WTC11 (cell line): ENCODE measurements at regions not wholly inside any gene's neighbourhood (a gene's known extent, or its start where the extent isn't known, plus 50 kb on each side); places are given as distances from the start of the nearest gene placed in this dataset.

Experiments
- ATAC-seq: fragments of 200-7000 bp; cut with Tn5 transposase; 2 replicates; pipeline ENCODE4 v1.10.0; 2021; ENCODE audit warnings: mild to moderate bottlenecking, moderate library complexity
- CTCF ChIA-PET: fragments of 300-600 bp; sonication (Branson Sonifier 250); formaldehyde crosslinking; loops from one replicate; lab custom pipeline; 2021; ENCODE audit warnings: antibody characterized with exemption; lab: Charles Lee
- POLR2A ChIA-PET: fragments of 350-600 bp; sonication (Branson Sonifier 250); formaldehyde crosslinking; loops from one replicate; lab custom pipeline; 2021; ENCODE audit warnings: antibody characterized with exemption; lab: Charles Lee
- DNase-seq: peaks from one replicate; pipeline ENCODE4 v3.0.0; 2021; ENCODE audit warnings: low spot score
- H3K27ac Mint-ChIP-seq: 2 replicates; pipeline ENCODE4 v1.8.0; 2021; ENCODE audit warnings: mixed read lengths
- H3K27me3 Mint-ChIP-seq: 2 replicates; pipeline ENCODE4 v1.8.0; 2021; ENCODE audit warnings: low read depth, mild to moderate bottlenecking, moderate library complexity, mixed read lengths
- H3K36me3 Mint-ChIP-seq: 2 replicates; pipeline ENCODE4 v1.8.0; 2021; ENCODE audit warnings: mixed read lengths
- H3K4me1 Mint-ChIP-seq: 2 replicates; pipeline ENCODE4 v1.8.0; 2022; ENCODE audit warnings: mixed read lengths
- H3K4me3 Mint-ChIP-seq: 2 replicates; pipeline ENCODE4 v1.8.0; 2021; ENCODE audit warnings: mild to moderate bottlenecking, moderate library complexity, mixed read lengths
- H3K9me3 Mint-ChIP-seq: 2 replicates; pipeline ENCODE4 v1.8.0; 2021; ENCODE audit warnings: mixed read lengths
- CBFB ChIP-seq: sonication (generic); formaldehyde crosslinking; IDR thresholded peaks from 2 replicates; pipeline ENCODE4 v1.8.1; 2022; ENCODE audit warnings: mild to moderate bottlenecking, low read depth, missing genetic modification reagents
- CREM ChIP-seq: sonication (generic); formaldehyde crosslinking; IDR thresholded peaks from 2 replicates; pipeline ENCODE4 v1.8.1; 2022; ENCODE audit warnings: mild to moderate bottlenecking, missing genetic modification reagents, moderate library complexity
- ETV6 ChIP-seq: sonication (generic); formaldehyde crosslinking; IDR thresholded peaks from 2 replicates; pipeline ENCODE4 v1.8.1; 2022; ENCODE audit warnings: mild to moderate bottlenecking, missing genetic modification reagents
- GABPB1 ChIP-seq: sonication (generic); formaldehyde crosslinking; IDR thresholded peaks from 2 replicates; pipeline ENCODE4 v1.8.1; 2023; ENCODE audit warnings: mild to moderate bottlenecking, missing genetic modification reagents
- GTF2I ChIP-seq: fragments of 250-450 bp; sonication (Bioruptor Pico); conservative IDR thresholded peaks from 2 replicates; pipeline ENCODE4 v1.4.0; 2021; ENCODE audit warnings: mild to moderate bottlenecking
- SMAD3 ChIP-seq: sonication (generic); formaldehyde crosslinking; IDR thresholded peaks from 2 replicates; pipeline ENCODE4 v1.8.0; 2022; ENCODE audit warnings: missing genetic modification reagents, mild to moderate bottlenecking, borderline replicate concordance
- SMAD4 ChIP-seq: sonication (generic); formaldehyde crosslinking; IDR thresholded peaks from 2 replicates; pipeline ENCODE4 v1.8.0; 2022; ENCODE audit warnings: mild to moderate bottlenecking, missing genetic modification reagents
- TCF7 ChIP-seq: sonication (generic); formaldehyde crosslinking; IDR thresholded peaks from 2 replicates; pipeline ENCODE4 v1.8.0; 2022; ENCODE audit warnings: mild to moderate bottlenecking, low read depth, missing genetic modification reagents, moderate library complexity
- TEAD1 ChIP-seq: sonication (generic); formaldehyde crosslinking; IDR thresholded peaks from 2 replicates; pipeline ENCODE4 v1.8.0; 2022; ENCODE audit warnings: mild to moderate bottlenecking, missing genetic modification reagents
- ZNF263 ChIP-seq: sonication (generic); formaldehyde crosslinking; IDR thresholded peaks from 2 replicates; pipeline ENCODE4 v1.8.1; 2022; ENCODE audit warnings: low read depth, mild to moderate bottlenecking, moderate library complexity, missing genetic modification reagents
- ZNF416 ChIP-seq: fragments of 250-450 bp; sonication (Bioruptor Pico); IDR thresholded peaks from 2 replicates; pipeline ENCODE4 v1.9.0; 2021; ENCODE audit warnings: mild to moderate bottlenecking, inconsistent platforms
- ZNF671 ChIP-seq: fragments of 250-450 bp; sonication (Bioruptor Pico); IDR thresholded peaks from 2 replicates; pipeline ENCODE4 v1.8.0; 2021; ENCODE audit warnings: mild to moderate bottlenecking
- TF ChIP-seq, protein P1 (sequence below): sonication (generic); formaldehyde crosslinking; IDR thresholded peaks from 2 replicates; pipeline ENCODE4 v1.8.1; 2022; ENCODE audit warnings: missing genetic modification reagents, borderline replicate concordance
- TF ChIP-seq, protein P2 (sequence below): fragments of 200-600 bp; IDR thresholded peaks from 2 replicates; pipeline ENCODE4 v1.8.0; 2022; ENCODE audit warnings: antibody characterized with exemption
- TF ChIP-seq, protein P3 (sequence below): sonication (generic); formaldehyde crosslinking; IDR thresholded peaks from 2 replicates; pipeline ENCODE4 v1.8.1; 2022; ENCODE audit warnings: low read depth, missing genetic modification reagents, borderline replicate concordance
- TF ChIP-seq, protein P4 (sequence below): sonication (generic); formaldehyde crosslinking; IDR thresholded peaks from 2 replicates; pipeline ENCODE4 v1.8.1; 2023; ENCODE audit warnings: mild to moderate bottlenecking, moderate library complexity, missing genetic modification reagents
- TF ChIP-seq, protein P5 (sequence below): sonication (generic); formaldehyde crosslinking; IDR thresholded peaks from 2 replicates; pipeline ENCODE4 v1.8.1; 2023; ENCODE audit warnings: mild to moderate bottlenecking, missing genetic modification reagents, borderline replicate concordance
- TF ChIP-seq, protein P6 (sequence below): fragments of 250-450 bp; sonication (Bioruptor Pico); IDR thresholded peaks from 2 replicates; pipeline ENCODE4 v1.9.0; 2021; ENCODE audit warnings: mild to moderate bottlenecking

DNA sequence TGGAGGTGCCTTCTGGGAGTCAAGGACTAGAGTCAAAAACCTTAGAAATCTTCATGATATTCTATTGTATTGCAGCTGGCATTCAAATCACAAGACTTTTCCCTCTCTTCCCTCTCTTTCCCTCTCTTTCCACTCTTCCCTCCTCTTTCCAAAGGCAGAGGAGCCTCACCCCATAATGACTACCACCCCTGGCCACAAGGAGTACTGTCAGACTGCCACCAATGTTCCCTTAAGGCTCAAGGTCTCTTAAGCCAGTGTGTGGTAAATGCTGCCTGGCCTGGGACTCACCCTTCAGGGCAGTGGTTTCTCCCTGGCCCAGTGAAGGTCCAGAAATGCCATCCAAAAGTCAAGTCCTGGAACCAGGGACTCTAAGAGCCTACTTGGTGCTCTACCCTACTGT, 605.9 kb upstream of the PKDCC start:
- POLR2A ChIA-PET: no interaction called here

More for the DNA sequence above, 605.9 kb upstream of the PKDCC start:
- peak; percentile 65 for ATAC-seq
- H3K4me1 Mint-ChIP-seq: no peaks in the 10 kb centered on the region
- no peaks in the 10 kb centered on the region for H3K36me3 Mint-ChIP-seq
- H3K27ac Mint-ChIP-seq: no peak overlapping the region
- no peak for DNase-seq
- no peak for TF ChIP-seq GABPB1
- TF ChIP-seq ZNF671 (CRISPR knock-in tag): no peak
- TF ChIP-seq SMAD3 (CRISPR knock-in tag): no peak
- TF ChIP-seq, protein P1, sequence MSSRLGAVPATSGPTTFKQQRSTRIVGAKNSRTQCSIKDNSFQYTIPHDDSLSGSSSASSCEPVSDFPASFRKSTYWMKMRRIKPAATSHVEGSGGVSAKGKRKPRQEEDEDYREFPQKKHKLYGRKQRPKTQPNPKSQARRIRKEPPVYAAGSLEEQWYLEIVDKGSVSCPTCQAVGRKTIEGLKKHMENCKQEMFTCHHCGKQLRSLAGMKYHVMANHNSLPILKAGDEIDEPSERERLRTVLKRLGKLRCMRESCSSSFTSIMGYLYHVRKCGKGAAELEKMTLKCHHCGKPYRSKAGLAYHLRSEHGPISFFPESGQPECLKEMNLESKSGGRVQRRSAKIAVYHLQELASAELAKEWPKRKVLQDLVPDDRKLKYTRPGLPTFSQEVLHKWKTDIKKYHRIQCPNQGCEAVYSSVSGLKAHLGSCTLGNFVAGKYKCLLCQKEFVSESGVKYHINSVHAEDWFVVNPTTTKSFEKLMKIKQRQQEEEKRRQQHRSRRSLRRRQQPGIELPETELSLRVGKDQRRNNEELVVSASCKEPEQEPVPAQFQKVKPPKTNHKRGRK: no peak
- TF ChIP-seq ZNF416 (CRISPR knock-in tag): no peak
- no peak for TF ChIP-seq ETV6 (CRISPR knock-in tag)
- TF ChIP-seq ZNF263: no peak
- TF ChIP-seq, protein P2, sequence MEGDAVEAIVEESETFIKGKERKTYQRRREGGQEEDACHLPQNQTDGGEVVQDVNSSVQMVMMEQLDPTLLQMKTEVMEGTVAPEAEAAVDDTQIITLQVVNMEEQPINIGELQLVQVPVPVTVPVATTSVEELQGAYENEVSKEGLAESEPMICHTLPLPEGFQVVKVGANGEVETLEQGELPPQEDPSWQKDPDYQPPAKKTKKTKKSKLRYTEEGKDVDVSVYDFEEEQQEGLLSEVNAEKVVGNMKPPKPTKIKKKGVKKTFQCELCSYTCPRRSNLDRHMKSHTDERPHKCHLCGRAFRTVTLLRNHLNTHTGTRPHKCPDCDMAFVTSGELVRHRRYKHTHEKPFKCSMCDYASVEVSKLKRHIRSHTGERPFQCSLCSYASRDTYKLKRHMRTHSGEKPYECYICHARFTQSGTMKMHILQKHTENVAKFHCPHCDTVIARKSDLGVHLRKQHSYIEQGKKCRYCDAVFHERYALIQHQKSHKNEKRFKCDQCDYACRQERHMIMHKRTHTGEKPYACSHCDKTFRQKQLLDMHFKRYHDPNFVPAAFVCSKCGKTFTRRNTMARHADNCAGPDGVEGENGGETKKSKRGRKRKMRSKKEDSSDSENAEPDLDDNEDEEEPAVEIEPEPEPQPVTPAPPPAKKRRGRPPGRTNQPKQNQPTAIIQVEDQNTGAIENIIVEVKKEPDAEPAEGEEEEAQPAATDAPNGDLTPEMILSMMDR: no peak
- no peak for TF ChIP-seq TEAD1 (CRISPR knock-in tag)
- no peak for TF ChIP-seq CREM
- TF ChIP-seq, protein P3, sequence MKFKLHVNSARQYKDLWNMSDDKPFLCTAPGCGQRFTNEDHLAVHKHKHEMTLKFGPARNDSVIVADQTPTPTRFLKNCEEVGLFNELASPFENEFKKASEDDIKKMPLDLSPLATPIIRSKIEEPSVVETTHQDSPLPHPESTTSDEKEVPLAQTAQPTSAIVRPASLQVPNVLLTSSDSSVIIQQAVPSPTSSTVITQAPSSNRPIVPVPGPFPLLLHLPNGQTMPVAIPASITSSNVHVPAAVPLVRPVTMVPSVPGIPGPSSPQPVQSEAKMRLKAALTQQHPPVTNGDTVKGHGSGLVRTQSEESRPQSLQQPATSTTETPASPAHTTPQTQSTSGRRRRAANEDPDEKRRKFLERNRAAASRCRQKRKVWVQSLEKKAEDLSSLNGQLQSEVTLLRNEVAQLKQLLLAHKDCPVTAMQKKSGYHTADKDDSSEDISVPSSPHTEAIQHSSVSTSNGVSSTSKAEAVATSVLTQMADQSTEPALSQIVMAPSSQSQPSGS: no peak
- TF ChIP-seq TCF7 (CRISPR knock-in tag): no peak
- no peak for TF ChIP-seq SMAD4 (CRISPR knock-in tag)
- no peak for TF ChIP-seq CBFB
- TF ChIP-seq, protein P4, sequence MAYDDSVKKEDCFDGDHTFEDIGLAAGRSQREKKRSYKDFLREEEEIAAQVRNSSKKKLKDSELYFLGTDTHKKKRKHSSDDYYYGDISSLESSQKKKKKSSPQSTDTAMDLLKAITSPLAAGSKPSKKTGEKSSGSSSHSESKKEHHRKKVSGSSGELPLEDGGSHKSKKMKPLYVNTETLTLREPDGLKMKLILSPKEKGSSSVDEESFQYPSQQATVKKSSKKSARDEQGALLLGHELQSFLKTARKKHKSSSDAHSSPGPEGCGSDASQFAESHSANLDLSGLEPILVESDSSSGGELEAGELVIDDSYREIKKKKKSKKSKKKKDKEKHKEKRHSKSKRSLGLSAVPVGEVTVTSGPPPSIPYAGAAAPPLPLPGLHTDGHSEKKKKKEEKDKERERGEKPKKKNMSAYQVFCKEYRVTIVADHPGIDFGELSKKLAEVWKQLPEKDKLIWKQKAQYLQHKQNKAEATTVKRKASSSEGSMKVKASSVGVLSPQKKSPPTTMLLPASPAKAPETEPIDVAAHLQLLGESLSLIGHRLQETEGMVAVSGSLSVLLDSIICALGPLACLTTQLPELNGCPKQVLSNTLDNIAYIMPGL (CRISPR knock-in tag): no peak
- no peak for TF ChIP-seq GTF2I
- TF ChIP-seq, protein P5, sequence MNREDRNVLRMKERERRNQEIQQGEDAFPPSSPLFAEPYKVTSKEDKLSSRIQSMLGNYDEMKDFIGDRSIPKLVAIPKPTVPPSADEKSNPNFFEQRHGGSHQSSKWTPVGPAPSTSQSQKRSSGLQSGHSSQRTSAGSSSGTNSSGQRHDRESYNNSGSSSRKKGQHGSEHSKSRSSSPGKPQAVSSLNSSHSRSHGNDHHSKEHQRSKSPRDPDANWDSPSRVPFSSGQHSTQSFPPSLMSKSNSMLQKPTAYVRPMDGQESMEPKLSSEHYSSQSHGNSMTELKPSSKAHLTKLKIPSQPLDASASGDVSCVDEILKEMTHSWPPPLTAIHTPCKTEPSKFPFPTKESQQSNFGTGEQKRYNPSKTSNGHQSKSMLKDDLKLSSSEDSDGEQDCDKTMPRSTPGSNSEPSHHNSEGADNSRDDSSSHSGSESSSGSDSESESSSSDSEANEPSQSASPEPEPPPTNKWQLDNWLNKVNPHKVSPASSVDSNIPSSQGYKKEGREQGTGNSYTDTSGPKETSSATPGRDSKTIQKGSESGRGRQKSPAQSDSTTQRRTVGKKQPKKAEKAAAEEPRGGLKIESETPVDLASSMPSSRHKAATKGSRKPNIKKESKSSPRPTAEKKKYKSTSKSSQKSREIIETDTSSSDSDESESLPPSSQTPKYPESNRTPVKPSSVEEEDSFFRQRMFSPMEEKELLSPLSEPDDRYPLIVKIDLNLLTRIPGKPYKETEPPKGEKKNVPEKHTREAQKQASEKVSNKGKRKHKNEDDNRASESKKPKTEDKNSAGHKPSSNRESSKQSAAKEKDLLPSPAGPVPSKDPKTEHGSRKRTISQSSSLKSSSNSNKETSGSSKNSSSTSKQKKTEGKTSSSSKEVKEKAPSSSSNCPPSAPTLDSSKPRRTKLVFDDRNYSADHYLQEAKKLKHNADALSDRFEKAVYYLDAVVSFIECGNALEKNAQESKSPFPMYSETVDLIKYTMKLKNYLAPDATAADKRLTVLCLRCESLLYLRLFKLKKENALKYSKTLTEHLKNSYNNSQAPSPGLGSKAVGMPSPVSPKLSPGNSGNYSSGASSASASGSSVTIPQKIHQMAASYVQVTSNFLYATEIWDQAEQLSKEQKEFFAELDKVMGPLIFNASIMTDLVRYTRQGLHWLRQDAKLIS (CRISPR knock-in tag): no peak
- TF ChIP-seq, protein P6, sequence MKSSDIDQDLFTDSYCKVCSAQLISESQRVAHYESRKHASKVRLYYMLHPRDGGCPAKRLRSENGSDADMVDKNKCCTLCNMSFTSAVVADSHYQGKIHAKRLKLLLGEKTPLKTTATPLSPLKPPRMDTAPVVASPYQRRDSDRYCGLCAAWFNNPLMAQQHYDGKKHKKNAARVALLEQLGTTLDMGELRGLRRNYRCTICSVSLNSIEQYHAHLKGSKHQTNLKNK (CRISPR knock-in tag): no peak
- H3K9me3 Mint-ChIP-seq: peaks cover 14% of the 10 kb centered on the region
- H3K4me3 Mint-ChIP-seq: no peak overlapping the region
- CTCF ChIA-PET: interaction anchor here (0.9 to 1.4 kb wide), 3 partner anchors 254 to 257 kb away, joined by 3 to 7 read pairs (median 5); no protein-coding TSS in a partner anchor
- H3K27me3 Mint-ChIP-seq: no peaks in the 10 kb centered on the region
